Stimulated activated CD8-positive, alpha-beta memory T cell treated with anti-CD3 and anti-CD28 coated beads, Interleukin-15, amount 100 ng/mL, for 48 hours (primary cell): ENCODE measurements at regions not wholly inside any gene's neighbourhood (a gene's known extent, or its start where the extent isn't known, plus 50 kb on each side); places are given as distances from the start of the nearest gene placed in this dataset.

Experiments used
- DNase-seq, 2 donors: peaks; one replicate each; pipeline ENCODE4 v3.0.0-alpha.2; 2020; ENCODE audit warnings: low read depth in 2 of 2

DNA sequence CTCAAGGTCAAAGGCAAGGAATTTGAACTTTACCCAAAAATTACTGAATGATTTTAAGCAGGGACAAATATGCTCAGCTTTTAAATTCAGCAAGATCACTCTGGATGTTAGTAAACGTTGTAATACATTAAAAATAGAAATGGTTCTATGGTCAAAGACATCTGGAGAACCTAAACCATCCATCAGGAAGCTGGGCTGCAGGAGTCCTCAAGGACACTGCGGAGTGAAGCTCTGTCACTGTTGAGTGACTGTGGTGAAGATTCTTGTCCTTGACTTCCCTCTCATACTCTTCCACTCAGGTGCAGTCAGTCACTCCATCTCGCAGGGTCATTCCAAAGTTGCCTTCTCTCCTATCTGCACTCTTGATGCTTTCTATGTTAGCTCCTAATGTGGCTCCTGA, 450.7 kb downstream of the FOXO1 start:
- no peak for DNase-seq

DNA sequence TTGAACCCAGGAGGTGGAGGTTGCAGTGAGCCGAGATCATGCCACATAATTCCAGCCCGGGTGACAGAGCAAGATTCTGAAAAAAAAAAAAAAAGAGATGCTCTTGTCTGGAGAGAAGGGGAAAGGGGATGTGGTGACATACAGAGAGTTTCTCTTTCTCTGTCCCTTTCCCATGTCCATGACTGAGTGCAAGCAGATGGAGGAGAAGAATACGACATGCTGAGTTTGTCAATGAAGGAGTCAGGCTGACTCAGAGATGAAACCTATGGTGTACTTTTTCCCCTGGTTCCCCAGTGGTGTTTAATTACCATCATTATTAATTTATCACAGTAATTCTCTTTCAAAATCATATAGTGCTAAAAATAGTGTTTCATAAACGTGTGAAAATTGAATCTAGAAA, 448.8 kb downstream of the FOXO1 start:
- no peak for DNase-seq

DNA sequence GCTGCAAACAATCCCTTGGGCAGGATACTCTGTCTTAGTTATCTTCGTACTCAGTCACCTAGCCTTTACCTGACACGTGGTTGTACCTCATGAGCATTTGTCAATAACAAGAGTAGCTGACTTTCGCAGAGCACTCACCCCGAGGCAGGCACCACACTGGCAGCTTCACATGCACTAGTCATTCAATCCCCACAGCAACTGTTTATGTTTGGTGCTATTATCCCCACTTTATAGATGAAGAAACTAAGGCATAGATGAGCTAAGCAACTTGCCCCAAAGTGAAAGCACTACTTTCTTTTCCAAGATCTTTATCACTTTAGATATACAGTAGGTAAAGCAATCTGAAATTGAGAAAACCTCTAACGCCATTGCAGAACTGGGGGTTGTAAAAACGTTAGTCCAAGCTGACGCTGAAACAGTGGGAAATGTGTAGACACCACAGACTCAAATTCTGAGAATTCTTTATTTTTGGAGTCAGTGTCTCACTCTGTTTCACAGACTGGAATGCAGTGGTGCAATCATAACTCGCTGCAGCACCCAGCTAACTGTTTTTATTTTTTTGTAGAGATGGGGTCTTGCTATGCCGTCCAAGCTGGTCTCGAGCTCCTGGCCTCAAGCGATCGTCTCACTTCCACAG, 446.0 kb downstream of the FOXO1 start:
- no peak for DNase-seq

DNA sequence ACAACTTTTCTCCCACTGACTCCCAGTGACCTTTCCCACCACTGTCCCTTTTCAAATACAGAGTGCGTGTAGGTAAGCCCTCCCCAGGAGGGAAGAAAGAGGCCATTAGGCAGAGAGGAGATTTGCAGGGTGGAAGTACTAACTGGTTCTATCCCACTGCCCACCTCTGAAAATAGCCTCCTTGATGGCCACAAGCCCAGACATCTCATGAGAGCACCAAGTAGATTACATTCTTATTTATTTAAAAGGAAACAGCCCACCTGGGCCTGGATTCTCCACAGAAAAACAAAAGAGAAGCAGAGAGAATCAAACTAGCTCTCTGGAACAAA, 445.3 kb downstream of the FOXO1 start:
- DNase-seq, result no peak

DNA sequence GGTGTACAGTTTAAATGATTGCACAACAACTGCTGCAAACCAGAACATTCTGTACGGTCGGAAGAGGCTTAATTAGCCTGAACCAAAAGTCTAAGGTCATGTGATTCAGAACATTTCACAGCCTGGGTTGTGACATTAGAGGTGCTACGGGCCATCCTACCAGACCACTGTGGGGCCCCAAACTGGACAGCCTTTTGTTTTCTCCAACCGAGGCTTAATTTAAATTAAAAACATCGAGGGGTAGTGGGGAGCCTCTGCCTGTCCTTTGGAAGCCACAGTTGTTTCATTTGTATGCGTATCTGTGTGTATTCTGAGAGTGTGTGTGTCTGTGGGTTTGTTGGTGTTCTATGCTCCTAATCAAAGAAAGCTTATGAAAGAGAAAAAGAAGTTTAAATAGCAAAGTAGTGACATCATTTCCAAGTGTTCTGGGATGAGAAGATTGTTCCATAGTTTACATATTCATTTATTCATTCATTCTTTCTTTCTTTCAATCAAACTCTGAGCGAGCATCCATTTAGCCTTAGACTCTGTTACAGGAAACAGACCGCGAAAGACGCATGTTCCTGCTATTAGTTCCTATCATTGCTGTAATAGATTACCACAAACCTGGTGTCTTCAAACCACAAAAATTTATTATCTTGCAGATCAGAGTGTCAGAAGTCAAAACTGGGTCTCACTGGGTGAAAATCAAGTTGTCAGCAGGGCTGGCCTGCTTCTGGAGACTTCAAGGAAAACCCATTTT, 444.8 kb downstream of the FOXO1 start:
- no peak for DNase-seq

DNA sequence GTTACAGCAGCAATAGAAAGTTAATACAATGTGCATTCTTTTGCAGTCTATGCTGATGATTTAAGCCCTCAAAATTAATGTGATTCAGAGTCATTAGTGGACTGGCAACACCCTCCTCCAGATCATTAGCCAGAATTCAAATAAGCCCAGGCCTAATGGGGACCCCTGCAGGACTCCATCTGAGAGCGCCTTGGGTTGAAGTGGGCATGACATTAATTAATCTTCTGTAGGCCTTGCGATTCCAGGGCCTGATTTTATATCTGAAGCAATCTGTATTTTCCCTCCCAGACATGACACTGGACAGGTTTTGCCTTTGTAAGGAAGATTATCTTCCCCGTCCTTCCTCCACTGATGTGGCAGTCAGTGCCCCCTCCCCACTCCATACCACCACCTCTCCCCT, 442.9 kb downstream of the FOXO1 start:
- no peak for DNase-seq

DNA sequence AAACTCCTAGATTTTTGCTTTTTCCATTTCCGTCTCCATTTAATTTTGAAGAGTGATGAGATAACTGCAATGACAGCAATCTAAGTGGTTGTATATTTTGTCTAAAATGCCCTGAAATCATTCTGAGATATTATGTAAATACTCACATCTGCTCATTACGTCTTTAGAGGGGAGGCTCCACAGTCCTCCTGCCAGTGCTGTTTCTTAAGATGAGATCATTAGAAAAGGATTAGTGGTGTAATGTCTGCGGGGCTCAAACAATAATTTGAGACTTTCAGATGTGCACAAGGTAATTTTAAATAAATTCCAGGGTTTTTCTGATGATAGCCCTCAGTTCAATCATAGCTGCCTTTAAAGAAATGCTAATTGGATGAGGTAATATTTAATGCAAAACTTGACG, 437.9 kb downstream of the FOXO1 start:
- DNase-seq, result no peak

DNA sequence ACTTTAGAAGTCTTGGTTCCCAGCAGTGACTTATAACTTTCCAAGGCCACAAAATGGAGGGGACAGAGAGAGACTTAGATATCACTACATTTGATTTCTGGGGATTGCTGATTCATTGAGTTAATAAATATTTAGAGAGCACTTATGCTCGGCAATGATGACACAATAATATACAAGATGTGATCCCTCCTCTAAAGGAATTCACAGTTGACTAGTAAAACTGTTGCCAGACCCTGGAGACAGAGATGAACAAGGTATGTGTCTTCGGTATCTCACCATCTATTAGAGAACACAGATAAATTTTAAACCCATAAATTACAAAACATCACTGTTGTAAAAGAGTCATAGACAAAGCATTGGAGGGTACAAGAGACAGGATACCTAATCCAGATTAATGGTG, 437.5 kb downstream of the FOXO1 start:
- no peak for DNase-seq

DNA sequence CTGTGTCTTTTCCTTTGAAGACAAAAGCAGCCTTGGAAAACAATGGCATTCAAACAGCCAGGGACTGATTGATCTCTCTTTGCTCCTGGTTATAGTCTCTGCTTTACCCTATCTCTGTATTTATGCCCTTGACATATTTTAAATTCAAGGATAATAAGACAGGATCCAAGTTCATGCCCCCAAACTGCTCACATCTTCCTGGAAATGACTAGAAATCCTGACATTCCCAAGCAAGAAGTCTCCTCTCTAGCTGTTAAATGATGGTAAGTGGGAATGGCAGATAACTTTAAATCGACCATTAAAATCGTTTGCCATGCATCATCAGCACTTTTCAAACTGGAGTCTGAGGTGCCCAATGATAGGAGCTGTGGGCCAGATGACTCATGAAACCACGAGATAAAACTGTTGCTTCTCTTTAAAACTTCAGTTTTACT, 435.6 kb downstream of the FOXO1 start:
- no peak for DNase-seq

DNA sequence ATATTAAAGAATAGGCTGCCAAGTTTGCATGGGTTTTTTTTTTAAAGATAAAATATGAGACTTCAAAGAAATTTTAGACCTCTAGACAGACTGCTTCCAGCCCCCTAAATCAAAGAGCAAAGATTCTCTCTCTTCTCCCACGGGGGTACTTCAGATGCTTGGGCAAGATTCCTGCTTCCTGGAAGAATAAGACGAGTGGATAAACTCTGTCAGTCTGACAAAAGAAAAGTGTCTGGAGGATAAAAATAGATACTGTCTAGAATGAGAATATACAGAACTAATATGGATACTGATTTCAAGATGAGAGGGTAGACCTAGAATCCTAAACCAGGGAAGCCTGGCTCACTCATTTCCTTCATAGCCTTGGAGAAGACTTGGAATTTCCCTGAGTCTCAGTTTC, 435.1 kb downstream of the FOXO1 start:
- DNase-seq, result no peak

DNA sequence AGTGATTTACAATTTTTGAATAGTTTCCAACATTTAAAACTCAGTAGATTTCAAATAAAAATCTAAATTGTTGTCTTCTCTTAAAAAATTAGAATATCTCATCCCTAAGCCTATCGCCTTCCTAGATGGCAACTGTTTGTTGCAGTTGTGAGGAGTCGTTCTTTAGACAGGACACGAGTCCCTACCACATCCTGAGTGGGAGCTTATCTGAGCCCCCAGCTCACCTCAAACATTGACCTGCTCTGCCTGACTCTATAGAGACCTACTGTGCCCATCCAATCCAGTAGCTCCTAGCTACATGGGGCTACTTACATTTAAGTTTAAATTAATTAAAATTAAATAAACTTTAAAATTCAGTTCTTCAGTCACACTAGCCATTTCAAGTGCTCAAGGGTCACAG, 434.7 kb downstream of the FOXO1 start:
- no peak for DNase-seq

DNA sequence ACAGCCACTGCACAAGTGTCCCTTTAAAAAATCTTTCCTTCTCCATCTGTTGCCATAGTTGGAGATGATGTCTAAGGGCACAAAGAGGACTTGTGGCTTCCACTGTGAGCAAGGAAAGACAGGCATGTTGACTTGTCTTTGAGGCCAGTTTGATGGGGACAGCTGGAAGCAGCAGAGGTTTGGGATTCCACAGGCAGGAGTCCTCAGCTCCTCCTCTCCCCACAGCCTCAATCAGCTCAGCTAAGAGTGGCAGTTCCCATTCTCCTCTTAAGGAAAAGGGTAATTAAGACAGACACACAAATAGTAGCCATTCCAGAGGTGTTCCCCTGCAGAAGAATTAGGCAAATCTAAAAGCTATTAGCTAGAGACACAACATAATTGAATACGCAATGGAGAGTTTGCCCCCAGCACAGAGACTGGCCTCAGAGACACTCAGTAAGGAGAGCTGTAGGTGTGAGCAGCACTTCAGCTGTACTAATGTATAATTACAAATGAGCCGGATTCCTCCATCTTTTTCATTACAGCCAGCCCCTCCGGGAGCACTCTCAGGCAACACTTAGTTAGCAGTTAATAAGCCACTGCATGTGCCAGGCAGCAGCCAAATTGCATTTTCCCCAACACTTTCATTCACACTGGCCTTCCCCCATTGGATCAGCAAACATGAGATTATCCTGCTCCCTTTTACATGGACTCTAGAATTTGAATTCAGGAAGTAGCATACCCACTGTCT, 434.0 kb downstream of the FOXO1 start:
- DNase-seq, result no peak

DNA sequence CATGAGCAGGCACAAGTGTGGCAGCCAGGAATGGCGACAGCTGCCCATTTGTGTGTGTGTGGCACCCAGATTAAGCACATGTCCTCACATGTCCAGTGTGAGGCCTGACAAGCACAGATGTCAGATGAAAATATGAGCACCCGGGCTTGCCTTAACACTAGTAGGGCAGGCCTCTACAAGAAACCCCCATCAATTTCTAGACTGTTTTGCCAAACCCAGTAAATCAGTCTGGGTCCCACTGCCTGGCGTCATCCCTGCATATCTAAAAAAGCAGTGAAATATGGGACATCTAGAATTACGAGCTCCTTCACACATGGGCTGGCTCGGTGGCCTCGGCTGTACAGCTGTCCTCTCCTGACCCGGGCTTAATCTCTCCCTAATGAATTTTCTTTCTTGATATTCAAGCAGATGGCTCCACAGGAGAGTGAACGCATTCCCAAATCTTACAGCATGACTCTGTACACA, 432.7 kb downstream of the FOXO1 start:
- DNase-seq, result no peak

DNA sequence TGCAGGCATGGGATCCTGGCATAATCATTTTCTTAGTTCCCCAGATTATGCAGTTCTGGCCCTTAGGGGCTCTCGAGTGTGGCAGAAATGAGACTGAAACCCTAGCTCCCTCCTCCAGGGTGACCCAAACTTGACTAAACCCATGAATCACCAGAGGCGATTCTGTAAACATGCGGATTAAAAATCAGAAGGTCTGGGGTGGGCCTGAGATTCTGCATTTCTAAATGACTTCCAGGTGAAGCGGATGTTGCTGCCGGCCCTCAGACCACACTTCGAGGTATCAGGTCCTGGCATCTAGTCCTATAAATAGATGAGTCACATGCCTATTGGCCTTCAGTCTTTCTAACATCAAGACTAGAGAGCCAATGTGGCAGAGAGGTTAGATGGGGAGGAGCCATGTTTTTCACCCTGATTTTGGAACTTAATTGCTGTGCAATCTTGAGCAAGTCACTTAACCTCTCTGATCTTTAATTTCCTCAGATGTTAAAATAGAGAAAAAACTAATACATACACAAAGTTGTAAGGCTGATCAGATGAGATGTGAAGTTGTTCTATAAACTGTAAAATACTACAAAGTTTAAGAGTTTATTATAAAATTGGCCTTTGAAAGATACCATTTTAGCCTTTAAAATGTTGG, 431.2 kb downstream of the FOXO1 start:
- DNase-seq, result peak in 1 of 2 donors; percentile 21

DNA sequence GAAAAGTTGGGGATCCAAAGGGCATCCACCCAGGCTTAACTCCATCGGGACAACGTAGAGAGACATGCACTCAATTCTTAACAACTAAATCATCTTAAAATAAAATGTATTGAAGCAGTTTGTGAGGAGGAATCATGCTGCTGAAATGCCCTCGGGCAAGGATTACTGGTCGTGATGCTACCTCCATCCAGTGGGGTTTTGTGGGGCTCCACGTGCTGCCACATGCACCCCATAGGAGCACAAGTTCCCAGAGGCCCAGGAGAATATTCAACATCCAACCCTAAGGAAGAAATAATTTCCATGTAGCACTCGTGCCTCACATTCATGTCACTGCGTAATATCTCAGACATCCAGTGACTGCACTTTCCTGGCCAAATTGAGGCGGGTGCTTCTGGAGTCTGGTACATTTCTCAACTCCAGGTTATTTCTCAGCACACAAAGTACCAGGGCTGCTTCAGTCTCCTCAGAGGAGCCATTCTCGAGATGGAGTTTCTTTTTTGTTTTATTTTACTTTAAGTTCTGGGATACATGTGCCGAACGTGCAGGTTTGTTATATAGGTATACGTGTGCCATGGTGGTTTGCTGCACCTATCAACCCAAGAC, 429.8 kb downstream of the FOXO1 start:
- no peak for DNase-seq

DNA sequence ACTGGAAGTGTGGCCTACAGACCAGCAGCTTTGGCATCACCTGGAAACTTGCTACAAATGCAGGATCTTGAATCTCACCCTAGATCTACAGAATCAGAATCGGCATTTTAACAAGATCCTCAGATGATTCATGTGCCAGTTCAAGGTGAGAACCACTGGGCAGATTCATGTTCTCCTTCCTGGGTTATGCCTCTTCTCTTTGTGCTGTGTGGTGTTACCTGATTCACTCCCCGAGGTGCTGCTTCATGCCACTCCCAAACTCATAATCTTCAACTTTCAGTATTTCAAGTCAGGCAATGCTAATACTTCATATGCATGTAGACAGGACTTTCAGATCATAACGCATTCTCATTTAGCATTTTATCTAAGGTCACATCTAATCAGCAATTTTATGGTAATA, 427.7 kb downstream of the FOXO1 start:
- no peak for DNase-seq

DNA sequence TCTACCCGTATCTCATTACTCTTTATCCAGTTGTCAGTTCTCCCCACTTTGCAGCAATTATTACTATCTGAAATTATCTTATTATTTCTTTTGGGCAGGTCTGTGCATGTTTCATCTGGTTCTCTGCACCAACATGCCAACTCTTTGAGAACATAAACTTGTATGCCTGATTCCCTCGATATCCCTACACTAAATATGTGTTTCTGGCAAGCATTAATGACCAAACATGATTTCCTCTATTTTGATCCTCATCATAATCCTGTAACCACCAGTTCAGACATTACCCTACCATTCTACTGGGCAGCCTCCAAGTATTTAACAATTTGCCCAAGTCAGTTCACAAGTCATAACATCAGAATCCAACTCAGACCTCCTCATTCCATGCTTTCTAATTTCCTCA, 426.1 kb downstream of the FOXO1 start:
- no peak for DNase-seq

DNA sequence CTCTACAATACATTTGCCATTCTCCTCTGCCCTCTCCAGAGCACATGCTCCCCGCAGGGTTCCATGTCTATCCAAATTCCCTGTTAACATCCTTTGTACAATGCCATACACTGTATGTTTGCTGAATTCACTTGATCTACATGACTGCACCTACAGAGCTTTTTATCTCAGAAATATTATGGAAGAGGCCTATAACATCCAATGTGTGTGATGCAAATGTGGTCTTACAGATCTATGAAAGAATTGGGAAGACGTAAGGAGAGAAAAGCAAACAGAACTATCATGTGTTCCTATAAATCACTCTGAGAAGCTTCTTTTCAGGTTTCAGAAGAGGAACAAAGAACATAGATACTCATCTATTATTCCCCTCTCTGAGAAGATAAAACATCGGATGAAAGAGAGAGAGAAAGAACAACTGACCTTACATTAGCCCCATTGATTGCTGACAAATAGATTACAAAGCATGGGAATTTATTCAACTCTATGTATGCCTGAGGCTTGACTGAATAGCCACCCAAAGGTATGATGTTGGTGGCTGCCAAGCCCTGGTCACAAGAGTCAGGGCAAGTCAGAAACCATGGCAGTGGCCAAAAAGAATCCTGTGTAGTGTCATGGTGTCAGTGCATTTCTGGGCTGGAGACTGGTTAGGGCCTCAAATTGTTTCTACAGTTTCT, 425.2 kb downstream of the FOXO1 start:
- no peak for DNase-seq

DNA sequence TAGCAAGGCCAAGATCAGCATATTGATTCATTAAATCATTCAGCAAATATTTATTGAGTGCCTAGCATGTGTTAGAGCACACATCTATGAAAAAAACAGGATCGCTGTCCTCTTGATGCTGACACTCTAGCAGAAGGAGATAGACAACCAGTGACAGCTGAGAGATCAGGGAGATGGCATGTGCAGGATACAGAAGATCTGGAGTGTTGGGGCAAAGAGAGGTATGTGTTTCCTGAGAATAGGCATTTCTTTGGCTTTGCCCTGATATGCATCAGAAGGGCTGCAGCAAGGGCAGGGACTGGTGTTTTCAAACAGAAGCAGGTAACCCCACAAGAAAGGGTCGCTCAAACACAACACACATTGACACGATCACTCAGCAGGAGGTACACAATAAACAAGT, 423.4 kb downstream of the FOXO1 start:
- no peak for DNase-seq

DNA sequence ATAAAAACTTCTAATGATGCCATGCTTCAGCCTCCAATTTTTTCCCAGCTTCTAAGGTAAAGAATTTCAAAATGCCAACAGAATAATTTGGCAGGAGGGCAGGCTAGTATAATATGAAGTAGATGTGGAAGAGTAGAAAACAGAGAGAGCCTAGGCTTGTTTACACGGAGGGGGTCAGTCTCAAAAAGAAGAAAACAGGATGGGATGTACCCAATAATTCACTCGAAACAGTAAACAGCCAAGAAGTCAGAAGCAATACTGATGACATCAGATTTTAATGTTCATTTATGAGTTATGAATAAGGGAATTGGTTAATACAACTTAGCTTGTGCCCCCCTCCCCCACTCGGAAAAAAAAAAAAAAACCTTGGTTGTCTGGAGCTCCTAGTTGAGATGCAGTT, 422.5 kb downstream of the FOXO1 start:
- DNase-seq, result no peak

DNA sequence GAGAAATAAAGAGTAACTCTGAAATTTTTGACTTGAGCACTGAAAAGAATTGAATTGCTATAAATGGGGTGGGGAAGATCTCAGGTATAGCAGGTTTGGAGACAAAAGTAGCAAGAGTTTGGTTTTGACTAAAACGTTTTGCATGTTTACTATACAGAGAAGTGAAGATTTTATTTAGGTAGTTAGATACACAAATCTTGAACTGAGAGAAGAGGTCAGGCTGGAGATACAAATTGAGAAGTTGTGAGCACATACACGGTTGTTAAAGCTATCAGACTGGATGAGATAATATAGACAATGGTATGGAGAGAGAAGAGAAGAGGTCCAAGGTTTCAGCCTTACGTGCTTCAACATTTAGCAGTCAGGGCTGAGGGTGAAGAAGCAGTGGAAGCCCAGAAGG, 420.9 kb downstream of the FOXO1 start:
- no peak for DNase-seq

DNA sequence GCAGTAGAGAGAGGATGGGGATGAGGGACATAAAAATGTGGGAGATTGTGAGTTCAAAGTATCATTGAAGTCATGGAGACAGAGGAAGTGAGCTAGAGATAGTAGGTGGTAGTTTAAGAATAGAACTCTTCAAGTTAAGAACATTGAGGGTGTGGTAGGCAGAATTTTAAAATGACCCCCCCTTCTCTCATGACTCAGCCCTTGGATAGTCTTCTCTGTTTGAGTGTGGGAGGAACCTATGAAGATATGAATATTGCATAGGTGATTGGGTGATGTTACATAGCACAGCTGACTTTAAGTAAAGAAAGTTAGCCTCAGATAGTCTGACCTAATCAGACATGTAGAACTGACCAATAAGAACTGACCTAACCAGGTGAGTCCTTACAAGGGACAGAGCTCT, 418.6 kb downstream of the FOXO1 start:
- DNase-seq, result no peak
